ENCODE measurements at regions not wholly inside any gene's neighbourhood (a gene's known extent, or its start where the extent isn't known, plus 50 kb on each side); places are given as distances from the start of the nearest gene placed in this dataset.

DNA sequence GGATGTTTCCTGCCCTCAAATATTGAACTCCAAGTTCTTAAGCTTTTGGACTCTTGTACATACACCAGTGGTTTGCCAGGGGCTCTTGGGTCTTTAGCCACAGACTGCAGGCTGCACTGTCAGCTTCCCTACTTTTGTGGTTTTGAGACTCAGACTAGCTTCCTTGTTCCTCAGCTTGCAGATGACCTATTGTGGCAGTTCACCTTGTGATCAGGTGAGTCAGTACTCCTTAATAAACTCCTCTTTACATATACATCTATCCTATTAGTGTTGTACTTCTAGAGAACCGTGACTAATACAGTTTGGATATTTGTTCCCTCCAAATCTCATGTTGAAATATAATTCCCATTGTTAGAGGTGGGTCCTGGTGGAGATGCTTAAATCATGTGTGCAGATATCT, 681.9 kb upstream of the ARRDC3 start (continued):
- TF ChIP-seq, protein P1, sequence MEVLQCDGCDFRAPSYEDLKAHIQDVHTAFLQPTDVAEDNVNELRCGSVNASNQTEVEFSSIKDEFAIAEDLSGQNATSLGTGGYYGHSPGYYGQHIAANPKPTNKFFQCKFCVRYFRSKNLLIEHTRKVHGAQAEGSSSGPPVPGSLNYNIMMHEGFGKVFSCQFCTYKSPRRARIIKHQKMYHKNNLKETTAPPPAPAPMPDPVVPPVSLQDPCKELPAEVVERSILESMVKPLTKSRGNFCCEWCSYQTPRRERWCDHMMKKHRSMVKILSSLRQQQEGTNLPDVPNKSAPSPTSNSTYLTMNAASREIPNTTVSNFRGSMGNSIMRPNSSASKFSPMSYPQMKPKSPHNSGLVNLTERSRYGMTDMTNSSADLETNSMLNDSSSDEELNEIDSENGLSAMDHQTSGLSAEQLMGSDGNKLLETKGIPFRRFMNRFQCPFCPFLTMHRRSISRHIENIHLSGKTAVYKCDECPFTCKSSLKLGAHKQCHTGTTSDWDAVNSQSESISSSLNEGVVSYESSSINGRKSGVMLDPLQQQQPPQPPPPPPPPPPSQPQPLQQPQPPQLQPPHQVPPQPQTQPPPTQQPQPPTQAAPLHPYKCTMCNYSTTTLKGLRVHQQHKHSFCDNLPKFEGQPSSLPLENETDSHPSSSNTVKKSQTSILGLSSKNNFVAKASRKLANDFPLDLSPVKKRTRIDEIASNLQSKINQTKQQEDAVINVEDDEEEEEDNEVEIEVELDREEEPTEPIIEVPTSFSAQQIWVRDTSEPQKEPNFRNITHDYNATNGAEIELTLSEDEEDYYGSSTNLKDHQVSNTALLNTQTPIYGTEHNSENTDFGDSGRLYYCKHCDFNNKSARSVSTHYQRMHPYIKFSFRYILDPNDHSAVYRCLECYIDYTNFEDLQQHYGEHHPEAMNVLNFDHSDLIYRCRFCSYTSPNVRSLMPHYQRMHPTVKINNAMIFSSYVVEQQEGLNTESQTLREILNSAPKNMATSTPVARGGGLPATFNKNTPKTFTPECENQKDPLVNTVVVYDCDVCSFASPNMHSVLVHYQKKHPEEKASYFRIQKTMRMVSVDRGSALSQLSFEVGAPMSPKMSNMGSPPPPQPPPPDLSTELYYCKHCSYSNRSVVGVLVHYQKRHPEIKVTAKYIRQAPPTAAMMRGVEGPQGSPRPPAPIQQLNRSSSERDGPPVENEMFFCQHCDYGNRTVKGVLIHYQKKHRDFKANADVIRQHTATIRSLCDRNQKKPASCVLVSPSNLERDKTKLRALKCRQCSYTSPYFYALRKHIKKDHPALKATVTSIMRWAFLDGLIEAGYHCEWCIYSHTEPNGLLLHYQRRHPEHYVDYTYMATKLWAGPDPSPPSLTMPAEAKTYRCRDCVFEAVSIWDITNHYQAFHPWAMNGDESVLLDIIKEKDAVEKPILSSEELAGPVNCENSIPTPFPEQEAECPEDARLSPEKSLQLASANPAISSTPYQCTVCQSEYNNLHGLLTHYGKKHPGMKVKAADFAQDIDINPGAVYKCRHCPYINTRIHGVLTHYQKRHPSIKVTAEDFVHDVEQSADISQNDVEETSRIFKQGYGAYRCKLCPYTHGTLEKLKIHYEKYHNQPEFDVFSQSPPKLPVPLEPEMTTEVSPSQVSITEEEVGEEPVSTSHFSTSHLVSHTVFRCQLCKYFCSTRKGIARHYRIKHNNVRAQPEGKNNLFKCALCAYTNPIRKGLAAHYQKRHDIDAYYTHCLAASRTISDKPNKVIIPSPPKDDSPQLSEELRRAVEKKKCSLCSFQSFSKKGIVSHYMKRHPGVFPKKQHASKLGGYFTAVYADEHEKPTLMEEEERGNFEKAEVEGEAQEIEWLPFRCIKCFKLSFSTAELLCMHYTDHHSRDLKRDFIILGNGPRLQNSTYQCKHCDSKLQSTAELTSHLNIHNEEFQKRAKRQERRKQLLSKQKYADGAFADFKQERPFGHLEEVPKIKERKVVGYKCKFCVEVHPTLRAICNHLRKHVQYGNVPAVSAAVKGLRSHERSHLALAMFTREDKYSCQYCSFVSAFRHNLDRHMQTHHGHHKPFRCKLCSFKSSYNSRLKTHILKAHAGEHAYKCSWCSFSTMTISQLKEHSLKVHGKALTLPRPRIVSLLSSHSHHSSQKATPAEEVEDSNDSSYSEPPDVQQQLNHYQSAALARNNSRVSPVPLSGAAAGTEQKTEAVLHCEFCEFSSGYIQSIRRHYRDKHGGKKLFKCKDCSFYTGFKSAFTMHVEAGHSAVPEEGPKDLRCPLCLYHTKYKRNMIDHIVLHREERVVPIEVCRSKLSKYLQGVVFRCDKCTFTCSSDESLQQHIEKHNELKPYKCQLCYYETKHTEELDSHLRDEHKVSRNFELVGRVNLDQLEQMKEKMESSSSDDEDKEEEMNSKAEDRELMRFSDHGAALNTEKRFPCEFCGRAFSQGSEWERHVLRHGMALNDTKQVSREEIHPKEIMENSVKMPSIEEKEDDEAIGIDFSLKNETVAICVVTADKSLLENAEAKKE (CRISPR knock-in tag; IDR thresholded peaks at IDR 0.05), result no peak
- TF ChIP-seq EZH2 (IDR thresholded peaks at IDR 0.05; ENCODE audit: low read depth, unreplicated experiment) (no peak), CREB1 (CRISPR knock-in tag; IDR thresholded peaks at IDR 0.05; ENCODE audit: low read depth) (no peak), POLR2AphosphoS5 (IDR thresholded peaks at IDR 0.05; ENCODE audit: low read depth) (no peak)
- TF ChIP-seq, protein P2, sequence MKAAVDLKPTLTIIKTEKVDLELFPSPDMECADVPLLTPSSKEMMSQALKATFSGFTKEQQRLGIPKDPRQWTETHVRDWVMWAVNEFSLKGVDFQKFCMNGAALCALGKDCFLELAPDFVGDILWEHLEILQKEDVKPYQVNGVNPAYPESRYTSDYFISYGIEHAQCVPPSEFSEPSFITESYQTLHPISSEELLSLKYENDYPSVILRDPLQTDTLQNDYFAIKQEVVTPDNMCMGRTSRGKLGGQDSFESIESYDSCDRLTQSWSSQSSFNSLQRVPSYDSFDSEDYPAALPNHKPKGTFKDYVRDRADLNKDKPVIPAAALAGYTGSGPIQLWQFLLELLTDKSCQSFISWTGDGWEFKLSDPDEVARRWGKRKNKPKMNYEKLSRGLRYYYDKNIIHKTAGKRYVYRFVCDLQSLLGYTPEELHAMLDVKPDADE (IDR thresholded peaks at IDR 0.05), result no peak
- TF ChIP-seq, protein P3, sequence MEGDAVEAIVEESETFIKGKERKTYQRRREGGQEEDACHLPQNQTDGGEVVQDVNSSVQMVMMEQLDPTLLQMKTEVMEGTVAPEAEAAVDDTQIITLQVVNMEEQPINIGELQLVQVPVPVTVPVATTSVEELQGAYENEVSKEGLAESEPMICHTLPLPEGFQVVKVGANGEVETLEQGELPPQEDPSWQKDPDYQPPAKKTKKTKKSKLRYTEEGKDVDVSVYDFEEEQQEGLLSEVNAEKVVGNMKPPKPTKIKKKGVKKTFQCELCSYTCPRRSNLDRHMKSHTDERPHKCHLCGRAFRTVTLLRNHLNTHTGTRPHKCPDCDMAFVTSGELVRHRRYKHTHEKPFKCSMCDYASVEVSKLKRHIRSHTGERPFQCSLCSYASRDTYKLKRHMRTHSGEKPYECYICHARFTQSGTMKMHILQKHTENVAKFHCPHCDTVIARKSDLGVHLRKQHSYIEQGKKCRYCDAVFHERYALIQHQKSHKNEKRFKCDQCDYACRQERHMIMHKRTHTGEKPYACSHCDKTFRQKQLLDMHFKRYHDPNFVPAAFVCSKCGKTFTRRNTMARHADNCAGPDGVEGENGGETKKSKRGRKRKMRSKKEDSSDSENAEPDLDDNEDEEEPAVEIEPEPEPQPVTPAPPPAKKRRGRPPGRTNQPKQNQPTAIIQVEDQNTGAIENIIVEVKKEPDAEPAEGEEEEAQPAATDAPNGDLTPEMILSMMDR (conservative IDR thresholded peaks at IDR 0.05; ENCODE audit: low read depth in 2 of 2), result no peak

DNA sequence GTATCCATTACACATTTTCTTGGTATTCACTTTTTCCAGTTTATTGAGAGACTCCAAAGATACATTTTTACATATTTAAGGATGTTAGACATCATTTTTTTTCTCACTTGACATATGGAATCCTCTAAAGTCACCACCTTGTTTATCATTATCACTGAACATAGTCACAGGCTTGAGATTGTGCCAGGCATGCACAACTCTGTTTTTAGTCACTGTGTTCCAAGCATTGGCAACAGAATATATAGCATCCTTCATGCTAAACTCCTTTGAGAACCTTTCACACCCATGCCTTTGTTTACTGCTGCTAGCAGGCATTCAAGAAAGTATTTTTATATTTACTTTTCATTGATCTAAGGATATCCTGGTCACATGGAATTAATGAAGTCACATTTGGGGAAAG, 668.6 kb upstream of the ARRDC3 start:
- no peaks in the 10 kb centered on the region for H3K4me1 ChIP-seq (ENCODE audit: insufficient read depth)
- H3K27ac ChIP-seq (ENCODE audit: low read depth), result no peak overlapping the region
- Mint-ChIP-seq H3K27me3 (ENCODE audit: insufficient read depth, low read depth, poor library complexity) (no peaks in the 10 kb centered on the region), H3K9me3 (peaks cover 3% of the 10 kb centered on the region; the same call in 1 of the 3 replicates), H3K36me3 (ENCODE audit: low read depth) (no peaks in the 10 kb centered on the region; the same call in 2 of the 3 replicates), H3K27ac (no peak overlapping the region), H3K4me1 (no peaks in the 10 kb centered on the region), H3K4me3 (no peak overlapping the region)
- H3K4me2 ChIP-seq, result no peak overlapping the region
- no peaks in the 10 kb centered on the region for H4K20me1 ChIP-seq (replicated peaks; ENCODE audit: insufficient read depth)
- no peaks in the 10 kb centered on the region for H3K79me2 ChIP-seq (replicated peaks; ENCODE audit: insufficient read depth)
- no peaks in the 10 kb centered on the region for H3K36me3 ChIP-seq (ENCODE audit: insufficient read depth)
- H3K27me3 ChIP-seq (ENCODE audit: insufficient read depth), result no peaks in the 10 kb centered on the region
- H3F3A ChIP-seq (replicated peaks; ENCODE audit: low read depth), result no peaks in the 10 kb centered on the region
- H3K9me2 ChIP-seq (ENCODE audit: insufficient read depth), result no peaks in the 10 kb centered on the region
- ATAC-seq (no peak), DNase-seq (ENCODE audit: low spot score) (no peak)
- no peak overlapping the region for H3K4me3 ChIP-seq
- H2AFZ ChIP-seq, result no peak overlapping the region
- TF ChIP-seq, protein P3 (conservative IDR thresholded peaks at IDR 0.05; ENCODE audit: low read depth in 2 of 2), result no peak
- no peak for TF ChIP-seq JUNB (IDR thresholded peaks at IDR 0.05; ENCODE audit: unreplicated experiment)

Measured in GM23338 (cell line).